ENCODE measurements at regions not wholly inside any gene's neighbourhood (a gene's known extent, or its start where the extent isn't known, plus 50 kb on each side); places are given as distances from the start of the nearest gene placed in this dataset.

DNA sequence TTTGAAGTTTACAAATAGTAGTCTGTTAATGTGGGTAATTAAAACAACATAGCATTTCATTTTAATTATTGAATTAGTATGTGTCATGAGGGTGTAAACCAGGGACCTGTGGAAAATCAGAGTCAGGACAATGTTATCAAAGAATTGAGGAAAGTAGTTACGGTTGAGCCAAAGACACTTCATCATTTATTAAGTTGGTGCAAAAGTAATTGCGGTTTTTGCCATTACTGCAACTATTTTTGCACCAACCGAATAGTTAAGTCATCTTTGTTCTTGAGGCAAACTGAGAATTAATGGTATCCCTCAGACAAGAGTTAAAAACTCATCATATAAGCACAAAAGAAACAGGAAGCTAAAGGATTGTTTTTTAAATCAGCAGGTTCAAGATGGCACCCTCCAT, 593.7 kb downstream of the KCNJ2 start:
- H3K4me1 ChIP-seq (ENCODE audit: control insufficient read depth, insufficient read depth, low read length): no peaks in the 10 kb centered on the region
- ATAC-seq (no peak), DNase-seq (ENCODE audit: low read depth, low spot score) (no peak)
- TF ChIP-seq SIN3A (IDR thresholded peaks at IDR 0.05; ENCODE audit: borderline replicate concordance, insufficient read depth, low read depth, low read length): no peak
- TF ChIP-seq, protein P1, sequence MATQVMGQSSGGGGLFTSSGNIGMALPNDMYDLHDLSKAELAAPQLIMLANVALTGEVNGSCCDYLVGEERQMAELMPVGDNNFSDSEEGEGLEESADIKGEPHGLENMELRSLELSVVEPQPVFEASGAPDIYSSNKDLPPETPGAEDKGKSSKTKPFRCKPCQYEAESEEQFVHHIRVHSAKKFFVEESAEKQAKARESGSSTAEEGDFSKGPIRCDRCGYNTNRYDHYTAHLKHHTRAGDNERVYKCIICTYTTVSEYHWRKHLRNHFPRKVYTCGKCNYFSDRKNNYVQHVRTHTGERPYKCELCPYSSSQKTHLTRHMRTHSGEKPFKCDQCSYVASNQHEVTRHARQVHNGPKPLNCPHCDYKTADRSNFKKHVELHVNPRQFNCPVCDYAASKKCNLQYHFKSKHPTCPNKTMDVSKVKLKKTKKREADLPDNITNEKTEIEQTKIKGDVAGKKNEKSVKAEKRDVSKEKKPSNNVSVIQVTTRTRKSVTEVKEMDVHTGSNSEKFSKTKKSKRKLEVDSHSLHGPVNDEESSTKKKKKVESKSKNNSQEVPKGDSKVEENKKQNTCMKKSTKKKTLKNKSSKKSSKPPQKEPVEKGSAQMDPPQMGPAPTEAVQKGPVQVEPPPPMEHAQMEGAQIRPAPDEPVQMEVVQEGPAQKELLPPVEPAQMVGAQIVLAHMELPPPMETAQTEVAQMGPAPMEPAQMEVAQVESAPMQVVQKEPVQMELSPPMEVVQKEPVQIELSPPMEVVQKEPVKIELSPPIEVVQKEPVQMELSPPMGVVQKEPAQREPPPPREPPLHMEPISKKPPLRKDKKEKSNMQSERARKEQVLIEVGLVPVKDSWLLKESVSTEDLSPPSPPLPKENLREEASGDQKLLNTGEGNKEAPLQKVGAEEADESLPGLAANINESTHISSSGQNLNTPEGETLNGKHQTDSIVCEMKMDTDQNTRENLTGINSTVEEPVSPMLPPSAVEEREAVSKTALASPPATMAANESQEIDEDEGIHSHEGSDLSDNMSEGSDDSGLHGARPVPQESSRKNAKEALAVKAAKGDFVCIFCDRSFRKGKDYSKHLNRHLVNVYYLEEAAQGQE (IDR thresholded peaks at IDR 0.05; ENCODE audit: insufficient read depth in 1 of 2, low read depth in 2 of 2, low read length in 1 of 2): no peak
- TF ChIP-seq TCF7L2 (IDR thresholded peaks at IDR 0.05; ENCODE audit: low read depth, low read length): no peak
- TF ChIP-seq, protein P2, sequence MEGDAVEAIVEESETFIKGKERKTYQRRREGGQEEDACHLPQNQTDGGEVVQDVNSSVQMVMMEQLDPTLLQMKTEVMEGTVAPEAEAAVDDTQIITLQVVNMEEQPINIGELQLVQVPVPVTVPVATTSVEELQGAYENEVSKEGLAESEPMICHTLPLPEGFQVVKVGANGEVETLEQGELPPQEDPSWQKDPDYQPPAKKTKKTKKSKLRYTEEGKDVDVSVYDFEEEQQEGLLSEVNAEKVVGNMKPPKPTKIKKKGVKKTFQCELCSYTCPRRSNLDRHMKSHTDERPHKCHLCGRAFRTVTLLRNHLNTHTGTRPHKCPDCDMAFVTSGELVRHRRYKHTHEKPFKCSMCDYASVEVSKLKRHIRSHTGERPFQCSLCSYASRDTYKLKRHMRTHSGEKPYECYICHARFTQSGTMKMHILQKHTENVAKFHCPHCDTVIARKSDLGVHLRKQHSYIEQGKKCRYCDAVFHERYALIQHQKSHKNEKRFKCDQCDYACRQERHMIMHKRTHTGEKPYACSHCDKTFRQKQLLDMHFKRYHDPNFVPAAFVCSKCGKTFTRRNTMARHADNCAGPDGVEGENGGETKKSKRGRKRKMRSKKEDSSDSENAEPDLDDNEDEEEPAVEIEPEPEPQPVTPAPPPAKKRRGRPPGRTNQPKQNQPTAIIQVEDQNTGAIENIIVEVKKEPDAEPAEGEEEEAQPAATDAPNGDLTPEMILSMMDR (IDR thresholded peaks at IDR 0.05): no peak
- no peak for TF ChIP-seq POLR2AphosphoS5 (IDR thresholded peaks at IDR 0.05; ENCODE audit: low read depth, low read length)
- in situ Hi-C loops (cut with HindIII; ENCODE audit: low pct_unique_long_range_greater_than_20kb, low sequenced_read_pairs): no loop called here
- no peak overlapping the region for H3K4me3 ChIP-seq (ENCODE audit: low read depth in 2 of 2, low read length in 2 of 2)
- 0 out of 2 replicates have a peak, but pooled peaks cover 2% of the 10 kb centered on the region for H3K36me3 ChIP-seq (ENCODE audit: control insufficient read depth, insufficient read depth, low read length)
- H3K27ac ChIP-seq (ENCODE audit: low read length): no peak overlapping the region
- H3K9me3 ChIP-seq (ENCODE audit: control insufficient read depth, insufficient read depth, low read depth, low read length): no peaks in the 10 kb centered on the region
- ChIA-PET CTCF (interaction anchor here (0.6 kb wide), 1 partner anchor 1605 kb away, joined by 3 read pairs; no protein-coding TSS in a partner anchor), POLR2A (interaction anchor here (0.7 kb wide), 1 partner anchor 11 kb away, joined by 3 read pairs; no protein-coding TSS in a partner anchor)
- H3K27me3 ChIP-seq (ENCODE audit: control insufficient read depth, insufficient read depth, low read length): peaks cover 2% of the 10 kb centered on the region; the same call in 1 of the 2 replicates
- intact Hi-C loops (cut with micrococcal nuclease; ENCODE audit: unreplicated experiment): loop anchor here (5.0 kb wide), 1 partner anchor 126 kb away; no protein-coding TSS in a partner anchor
- BruUV-seq (replicated peaks): no TSS peak

DNA sequence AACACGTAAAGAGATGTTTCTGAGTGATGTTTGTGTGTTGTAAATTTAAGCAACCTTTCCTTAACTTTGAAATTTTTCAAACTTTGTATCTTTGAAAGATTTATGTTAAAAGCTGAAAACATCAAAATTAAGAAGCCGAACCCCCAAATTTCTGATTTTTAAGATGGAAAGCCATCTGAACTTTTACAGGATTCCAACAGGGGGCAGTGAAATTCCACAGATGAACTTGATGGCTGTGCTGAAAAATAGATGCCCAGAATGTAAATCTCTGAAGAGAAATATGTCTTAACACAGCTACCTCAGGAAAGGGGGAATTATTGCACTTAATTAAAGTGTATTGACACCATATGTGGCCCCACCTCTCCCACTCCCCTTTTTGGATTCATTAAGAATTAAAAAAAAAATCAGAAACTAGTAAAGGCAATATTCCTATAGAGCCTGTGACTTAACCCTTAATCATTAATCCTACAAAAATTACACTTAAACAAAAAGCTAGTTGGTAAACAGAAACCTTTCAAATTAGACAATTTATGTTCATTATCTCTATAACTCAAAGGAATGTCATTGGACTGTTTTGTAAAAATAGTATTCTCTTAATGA, 597.9 kb downstream of the KCNJ2 start:
- H3K4me3 ChIP-seq (ENCODE audit: low read depth in 2 of 2, low read length in 2 of 2): no peak overlapping the region
- DNase-seq (ENCODE audit: low read depth, low spot score) (no peak), ATAC-seq (no peak)
- no TSS peak for BruUV-seq (replicated peaks)
- H3K27ac ChIP-seq (ENCODE audit: low read length): no peak overlapping the region
- peaks cover 2% of the 10 kb centered on the region; the same call in 1 of the 2 replicates for H3K27me3 ChIP-seq (ENCODE audit: control insufficient read depth, insufficient read depth, low read length)
- CTCF ChIA-PET: interaction anchor here (0.6 to 1.3 kb wide), 6 partner anchors 71 to 1658 kb away, joined by 3 to 5 read pairs (median 4); partner anchors contain the start of gene SOX9
- H3K4me1 ChIP-seq (ENCODE audit: control insufficient read depth, insufficient read depth, low read length): no peaks in the 10 kb centered on the region
- in situ Hi-C loops (cut with HindIII; ENCODE audit: low pct_unique_long_range_greater_than_20kb, low sequenced_read_pairs): no loop called here
- intact Hi-C loops (cut with micrococcal nuclease; ENCODE audit: unreplicated experiment): loop anchor here (1.0 to 5.0 kb wide), 3 partner anchors 317 to 1350 kb away; no protein-coding TSS in a partner anchor
- TF ChIP-seq, protein P2 (IDR thresholded peaks at IDR 0.05): peak; percentile 77; the same call in 1 of the 2 replicates
- no peak for TF ChIP-seq SIN3A (IDR thresholded peaks at IDR 0.05; ENCODE audit: borderline replicate concordance, insufficient read depth, low read depth, low read length)
- peaks cover 2% of the 10 kb centered on the region; the same call in 1 of the 2 replicates for H3K36me3 ChIP-seq (ENCODE audit: control insufficient read depth, insufficient read depth, low read length)
- no peaks in the 10 kb centered on the region for H3K9me3 ChIP-seq (ENCODE audit: control insufficient read depth, insufficient read depth, low read depth, low read length)
- POLR2A ChIA-PET: interaction anchor here (0.6 kb wide), 1 partner anchor 1355 kb away, joined by 4 read pairs; no protein-coding TSS in a partner anchor

All from Panc1 (cell line).